CD14-positive monocyte (primary cell): ENCODE measurements at regions not wholly inside any gene's neighbourhood (a gene's known extent, or its start where the extent isn't known, plus 50 kb on each side); places are given as distances from the start of the nearest gene placed in this dataset.

ENCODE experiments used
- DNase-seq, 3 donors: peaks; one replicate each; pipeline ENCODE4 v3.0.0-alpha.2; 2011 to 2022
- H2AFZ ChIP-seq: 2 replicates; pipeline ENCODE4 v1.6.0; 2012; ENCODE audit warnings: mild to moderate bottlenecking, low read depth, low read length, inconsistent platforms; ENCODE audit not compliant: insufficient read depth, poor library complexity, severe bottlenecking
- H3K27ac ChIP-seq, 2 donors: 1 replicate in 1 of 2; 2 replicates in 1 of 2; pipeline ENCODE4 v1.5.1; 2012 to 2013; ENCODE audit warnings: low read length in 2 of 2, control low read depth in 1 of 2, inconsistent platforms in 1 of 2, low read depth in 1 of 2, mild to moderate bottlenecking in 1 of 2
- H3K27me3 ChIP-seq, 2 donors: one replicate each; pipeline versions ENCODE4 v1.6.0 to v1.6.1; 2011 to 2013; ENCODE audit warnings: low read length in 2 of 2; ENCODE audit not compliant: control insufficient read depth in 2 of 2, insufficient read depth in 2 of 2
- H3K36me3 ChIP-seq, 2 donors: replicated peaks in 1 of 2; 1 replicate in 1 of 2; 2 replicates in 1 of 2; pipeline versions ENCODE4 v1.5.1 to v1.6.1; 2012 to 2013; ENCODE audit warnings: low read length in 2 of 2, control low read depth in 1 of 2, inconsistent platforms in 1 of 2, mild to moderate bottlenecking in 1 of 2; ENCODE audit not compliant: insufficient read depth in 2 of 2, control insufficient read depth in 1 of 2
- H3K4me1 ChIP-seq, 2 donors: 1 replicate in 1 of 2; 2 replicates in 1 of 2; pipeline versions ENCODE4 v1.5.1 to v1.6.1; 2012 to 2013; ENCODE audit warnings: low read length in 2 of 2, control low read depth in 1 of 2, inconsistent platforms in 1 of 2, mild to moderate bottlenecking in 1 of 2, moderate library complexity in 1 of 2; ENCODE audit not compliant: insufficient read depth in 2 of 2, control insufficient read depth in 1 of 2
- H3K4me2 ChIP-seq: replicated peaks from 2 replicates; pipeline ENCODE3; 2012; ENCODE audit warnings: low read length, moderate library complexity, mild to moderate bottlenecking; ENCODE audit not compliant: poor library complexity, severe bottlenecking; ENCODE audit errors: extremely low read depth
- H3K4me3 ChIP-seq, 3 experiments: fragments of 200-600 bp in 1 of 3; sonication (generic) in 1 of 3; replicated peaks in 1 of 3; 1 replicate in 2 of 3; 2 replicates in 1 of 3; pipeline ENCODE4 v1.5.1; 2011 to 2013; ENCODE audit warnings: low read length in 3 of 3, mild to moderate bottlenecking in 3 of 3, control low read depth in 2 of 3, low read depth in 2 of 3, inconsistent platforms in 1 of 3, moderate library complexity in 1 of 3
- H3K79me2 ChIP-seq: 2 replicates; pipeline ENCODE4 v1.6.0; 2012; ENCODE audit warnings: mild to moderate bottlenecking, control low read depth, inconsistent platforms, low read length, moderate library complexity; ENCODE audit not compliant: insufficient read depth
- H3K9ac ChIP-seq: 2 replicates; pipeline ENCODE4 v1.6.0; 2017; ENCODE audit warnings: low read length, mild to moderate bottlenecking; ENCODE audit not compliant: insufficient read depth, poor library complexity, severe bottlenecking
- H3K9me3 ChIP-seq, 2 donors: replicated peaks in 1 of 2; 1 replicate in 1 of 2; 2 replicates in 1 of 2; pipeline versions ENCODE4 v1.5.1 to v1.6.1; 2012 to 2013; ENCODE audit warnings: low read length in 2 of 2, control low read depth in 1 of 2; ENCODE audit not compliant: control insufficient read depth in 1 of 2, insufficient read depth in 1 of 2
- H4K20me1 ChIP-seq: 2 replicates; pipeline ENCODE4 v1.6.0; 2012; ENCODE audit warnings: mild to moderate bottlenecking, low read length, control low read depth, moderate library complexity; ENCODE audit not compliant: insufficient read depth
- H3K27ac Mint-ChIP-seq, 7 donors: one replicate each; pipeline ENCODE4 v1.8.0; 2020; ENCODE audit warnings: mild to moderate bottlenecking in 7 of 7, mixed read lengths in 7 of 7, moderate library complexity in 6 of 7, inconsistent platforms in 2 of 7
- H3K27me3 Mint-ChIP-seq, 3 donors: one replicate each; pipeline ENCODE4 v1.8.0; 2021 to 2022; ENCODE audit warnings: low read depth in 3 of 3, mild to moderate bottlenecking in 3 of 3, mixed read lengths in 3 of 3, moderate library complexity in 3 of 3, inconsistent platforms in 1 of 3
- H3K36me3 Mint-ChIP-seq, 2 donors: one replicate each; pipeline ENCODE4 v1.8.0; 2020; ENCODE audit warnings: mixed read lengths in 2 of 2, inconsistent platforms in 1 of 2, mild to moderate bottlenecking in 1 of 2
- H3K4me1 Mint-ChIP-seq: one replicate; pipeline ENCODE4 v1.8.0; 2020; ENCODE audit warnings: mild to moderate bottlenecking, mixed read lengths
- H3K4me3 Mint-ChIP-seq, 2 donors: one replicate each; pipeline ENCODE4 v1.8.0; 2020; ENCODE audit warnings: mild to moderate bottlenecking in 2 of 2, mixed read lengths in 2 of 2, moderate library complexity in 1 of 2
- H3K9me3 Mint-ChIP-seq, 7 donors: one replicate each; pipeline ENCODE4 v1.8.0; 2020 to 2022; ENCODE audit warnings: mixed read lengths in 7 of 7, mild to moderate bottlenecking in 6 of 7, moderate library complexity in 6 of 7, inconsistent platforms in 2 of 7
- WGBS: methylation state at CpG from one replicate; pipeline ENCODE4 v1.1.5; 2013; ENCODE audit warnings: missing lambda C conversion rate; ENCODE audit not compliant: insufficient coverage; 5-methylcytosine and 5-hydroxymethylcytosine counted together
- intact Hi-C, 2 donors: fragments of 100-400 bp; cut with micrococcal nuclease; formaldehyde crosslinking; loops; one replicate each; pipeline versions ENCODE4 v1.15.0 to v1.15.1; 2023
- TF ChIP-seq, protein P1 (sequence below): fragments of 200-600 bp; IDR thresholded peaks from one replicate; pipeline ENCODE4 v1.8.0; 2022; ENCODE audit warnings: antibody characterized with exemption, mild to moderate bottlenecking

DNA sequence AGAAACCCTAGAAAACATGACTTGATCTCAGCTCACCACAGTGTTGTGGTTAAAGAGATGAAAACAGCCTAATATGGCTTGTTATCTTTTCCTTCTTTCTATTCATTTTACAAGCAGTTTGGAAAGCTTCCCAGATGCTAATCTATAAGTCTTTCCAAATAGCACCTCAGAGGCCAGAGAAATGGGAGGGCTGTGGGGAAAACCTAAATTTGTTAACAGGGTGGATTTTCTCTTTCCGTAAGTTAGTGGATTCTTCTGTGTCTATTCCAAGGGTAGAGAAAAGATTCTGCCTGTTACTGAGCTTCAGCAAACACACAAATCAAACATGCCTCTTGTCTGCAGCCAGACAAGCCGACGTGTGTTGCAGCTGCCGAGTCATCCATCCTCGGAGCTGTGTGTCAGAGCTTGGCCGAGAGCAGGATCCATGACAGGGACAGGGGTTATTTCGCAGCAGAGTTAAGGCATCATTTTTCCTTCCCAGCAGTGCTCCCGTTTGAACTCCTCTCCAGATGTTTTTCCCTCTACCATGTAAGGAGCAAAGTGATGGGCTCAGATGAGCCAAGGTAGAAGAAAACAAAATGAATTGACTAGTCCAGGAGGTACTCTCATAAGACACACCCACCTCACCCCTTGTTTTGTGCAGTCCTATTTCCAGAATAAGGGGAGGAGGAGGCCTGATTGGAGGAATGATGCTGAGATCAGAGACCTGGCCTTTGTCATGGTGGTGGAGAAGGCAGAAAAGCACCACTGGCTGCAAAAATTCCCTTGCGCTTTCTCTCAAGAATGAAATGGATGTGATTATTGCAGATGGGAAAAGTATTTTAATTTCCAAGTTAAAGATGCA is 560.0 kb downstream of the C6orf118 start:
- Histone ChIP-seq H3K4me3 (no peak overlapping the region), H3K9ac (no peak overlapping the region), H3K4me1 (no peaks in the 10 kb centered on the region), H4K20me1 (no peaks in the 10 kb centered on the region), H3K27ac (no peak overlapping the region), H3K9me3 (peaks cover 38 to 45% of the 10 kb centered on the region in 2 donors), H2AFZ (no peak overlapping the region), H3K4me2 (no peak overlapping the region), H3K79me2 (no peaks in the 10 kb centered on the region), H3K27me3 (no peaks in the 10 kb centered on the region), H3K36me3 (no peaks in the 10 kb centered on the region)
- H3K27me3 Mint-ChIP-seq = no peaks in the 10 kb centered on the region
- no peaks in the 10 kb centered on the region for H3K4me1 Mint-ChIP-seq
- intact Hi-C loops = no loop called here
- H3K9me3 Mint-ChIP-seq = peaks cover 0 to 37% (median 24%) of the 10 kb centered on the region in 7 donors
- no peaks in the 10 kb centered on the region for H3K36me3 Mint-ChIP-seq
- H3K27ac Mint-ChIP-seq = no peak overlapping the region
- DNase-seq = no peak
- no peak overlapping the region for H3K4me3 Mint-ChIP-seq
- 86% methylated on average over 5 of the region's 9 CpGs for WGBS
- TF ChIP-seq, protein P1, sequence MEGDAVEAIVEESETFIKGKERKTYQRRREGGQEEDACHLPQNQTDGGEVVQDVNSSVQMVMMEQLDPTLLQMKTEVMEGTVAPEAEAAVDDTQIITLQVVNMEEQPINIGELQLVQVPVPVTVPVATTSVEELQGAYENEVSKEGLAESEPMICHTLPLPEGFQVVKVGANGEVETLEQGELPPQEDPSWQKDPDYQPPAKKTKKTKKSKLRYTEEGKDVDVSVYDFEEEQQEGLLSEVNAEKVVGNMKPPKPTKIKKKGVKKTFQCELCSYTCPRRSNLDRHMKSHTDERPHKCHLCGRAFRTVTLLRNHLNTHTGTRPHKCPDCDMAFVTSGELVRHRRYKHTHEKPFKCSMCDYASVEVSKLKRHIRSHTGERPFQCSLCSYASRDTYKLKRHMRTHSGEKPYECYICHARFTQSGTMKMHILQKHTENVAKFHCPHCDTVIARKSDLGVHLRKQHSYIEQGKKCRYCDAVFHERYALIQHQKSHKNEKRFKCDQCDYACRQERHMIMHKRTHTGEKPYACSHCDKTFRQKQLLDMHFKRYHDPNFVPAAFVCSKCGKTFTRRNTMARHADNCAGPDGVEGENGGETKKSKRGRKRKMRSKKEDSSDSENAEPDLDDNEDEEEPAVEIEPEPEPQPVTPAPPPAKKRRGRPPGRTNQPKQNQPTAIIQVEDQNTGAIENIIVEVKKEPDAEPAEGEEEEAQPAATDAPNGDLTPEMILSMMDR = no peak

DNA sequence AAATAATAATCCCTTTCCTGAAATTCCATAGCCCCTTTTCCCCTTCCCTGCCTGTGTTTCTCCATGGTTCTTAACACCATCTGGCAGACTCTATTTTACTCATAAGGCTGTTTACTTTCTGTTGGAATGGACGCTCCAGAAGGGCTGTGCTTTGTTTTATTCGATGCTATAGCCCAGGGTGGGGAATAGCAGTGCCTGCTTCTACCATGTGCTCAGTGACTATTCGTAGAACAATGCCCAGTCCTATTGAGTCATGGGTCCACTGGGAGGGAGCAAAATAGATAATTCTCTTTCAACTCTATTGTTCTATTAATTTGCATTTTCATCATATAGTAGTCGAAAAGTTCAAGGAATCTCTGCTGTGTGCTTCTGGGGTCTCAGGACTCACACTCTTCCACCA is 565.1 kb downstream of the C6orf118 start:
- no peak overlapping the region for H3K4me2 ChIP-seq
- no peak overlapping the region for H3K27ac Mint-ChIP-seq
- WGBS = 73% methylated on average over 2 of the region's 4 CpGs
- H3K27me3 Mint-ChIP-seq = no peaks in the 10 kb centered on the region
- no peak overlapping the region for H3K4me3 Mint-ChIP-seq
- no peaks in the 10 kb centered on the region for H3K4me1 Mint-ChIP-seq
- no peaks in the 10 kb centered on the region for H3K4me1 ChIP-seq
- H3K36me3 Mint-ChIP-seq = no peaks in the 10 kb centered on the region
- no peaks in the 10 kb centered on the region for H3K36me3 ChIP-seq
- intact Hi-C loops = no loop called here
- H3K9ac ChIP-seq = no peak overlapping the region
- TF ChIP-seq, protein P1 = no peak
- DNase-seq = no peak
- no peaks in the 10 kb centered on the region for H3K79me2 ChIP-seq
- H4K20me1 ChIP-seq = no peaks in the 10 kb centered on the region
- H3K4me3 ChIP-seq = no peak overlapping the region
- no peak overlapping the region for H3K27ac ChIP-seq
- H2AFZ ChIP-seq = no peak overlapping the region
- peaks cover 23 to 34% of the 10 kb centered on the region in 2 donors for H3K9me3 ChIP-seq
- peaks cover 3 to 28% (median 17%) of the 10 kb centered on the region in 7 donors for H3K9me3 Mint-ChIP-seq
- no peaks in the 10 kb centered on the region for H3K27me3 ChIP-seq
